ENCODE measurements at regions not wholly inside any gene's neighbourhood (a gene's known extent, or its start where the extent isn't known, plus 50 kb on each side); places are given as distances from the start of the nearest gene placed in this dataset.

DNA sequence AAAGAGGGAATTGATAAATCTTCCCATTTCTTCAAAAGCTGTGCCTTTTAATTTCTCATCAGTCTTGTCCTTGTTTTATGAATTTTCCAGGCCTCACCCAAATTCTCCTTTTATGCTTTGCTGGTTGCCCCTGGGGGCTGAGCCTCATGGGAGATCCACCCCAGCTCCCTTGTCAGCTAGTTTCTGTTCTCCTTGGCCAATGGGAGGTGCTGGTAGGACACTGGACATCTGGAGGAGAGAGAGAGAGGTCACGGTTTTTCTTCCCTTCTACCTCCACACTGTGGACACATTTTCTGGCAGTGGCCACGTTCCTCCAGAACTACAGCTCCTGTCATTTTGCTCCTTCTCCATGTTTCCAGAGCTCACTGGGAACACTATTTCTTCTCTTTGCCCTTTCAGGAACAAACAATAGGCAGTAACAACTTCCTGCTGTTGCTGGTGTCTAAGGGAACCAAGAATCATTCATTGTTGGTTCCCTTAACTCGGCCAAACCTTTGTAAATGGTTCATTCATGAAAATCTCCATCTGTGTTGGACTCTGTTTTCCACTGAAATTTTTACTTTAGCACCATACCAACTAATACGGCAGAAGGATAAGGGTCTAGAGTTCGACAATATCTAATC, 334.5 kb downstream of the GPAT3 start:
- no peak for DNase-seq (ENCODE audit: extremely low read depth, low read depth, low spot score)

- no peak for DNase-seq (ENCODE audit: extremely low read depth, low read depth, low spot score)
These were observed 331.1 kb downstream of the GPAT3 start for GRCh38 chr4:83866834-83867621.

DNA sequence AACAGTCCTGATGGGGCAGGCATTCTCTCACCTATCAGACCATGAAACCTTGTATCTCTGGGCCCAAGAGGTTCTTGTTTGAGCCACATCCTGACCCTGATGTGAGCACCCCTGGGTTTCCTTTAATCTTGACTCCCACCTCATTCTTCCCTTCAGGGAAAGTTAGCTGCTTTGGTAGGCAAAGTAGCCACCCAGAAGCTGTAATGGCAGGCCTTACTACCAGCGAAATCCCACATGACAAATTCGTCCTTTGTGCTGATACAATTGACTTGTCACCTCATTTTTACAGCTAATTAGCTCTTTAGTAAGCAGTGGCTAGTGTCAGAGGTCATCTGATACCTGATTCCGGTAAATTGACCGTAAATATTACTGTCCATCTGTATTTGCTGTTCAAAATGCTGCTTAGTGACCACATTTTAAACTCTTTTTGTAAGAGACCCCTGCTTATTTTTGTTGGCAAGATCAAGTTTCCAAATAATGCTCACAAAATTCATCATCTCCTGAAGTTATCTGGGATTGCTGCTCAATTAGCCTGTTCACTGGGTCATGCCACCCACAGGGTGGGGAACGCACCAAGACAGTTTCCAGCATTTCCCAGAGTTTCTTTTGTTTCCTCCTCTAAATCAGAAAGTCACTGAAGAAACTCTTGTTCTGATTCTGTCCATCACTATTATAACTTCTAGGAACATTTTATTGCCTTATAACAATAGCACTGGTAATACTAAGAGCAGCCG, 329.7 kb downstream of the GPAT3 start:
- no peak for DNase-seq (ENCODE audit: extremely low read depth, low read depth, low spot score)

DNA sequence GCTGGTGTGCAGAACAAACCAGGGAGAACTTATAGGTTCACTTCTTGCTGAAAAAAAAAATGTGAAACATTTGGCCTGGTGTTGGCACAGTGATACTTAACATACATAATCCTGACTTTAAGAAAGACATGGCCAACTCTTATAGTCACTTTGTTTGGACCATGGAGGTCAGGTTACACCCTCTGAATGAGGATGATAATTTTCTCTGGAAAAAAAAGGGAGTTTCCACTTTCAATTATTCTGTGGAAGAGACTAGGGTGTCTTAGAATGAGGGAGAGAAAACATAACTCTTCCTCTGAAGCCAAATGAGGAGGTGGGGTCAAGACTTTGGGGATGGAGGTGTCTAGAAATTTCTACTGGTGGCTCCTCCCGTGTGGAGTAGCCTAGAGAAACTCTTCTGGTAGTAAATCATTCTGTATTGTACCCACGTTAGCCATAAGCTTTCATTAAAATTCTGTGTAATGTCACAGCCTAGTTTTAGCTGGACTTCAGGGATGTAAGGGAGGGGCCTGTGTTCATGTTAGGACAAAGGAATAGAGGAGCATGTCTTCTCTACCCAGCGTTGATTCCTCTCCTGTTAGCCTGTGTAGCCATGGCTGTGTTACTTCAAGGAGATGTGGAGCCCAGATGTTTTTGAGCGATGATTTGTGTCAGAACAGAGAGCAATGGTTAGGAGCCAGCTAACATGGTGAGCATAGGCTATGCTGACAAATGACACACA, 328.3 kb downstream of the GPAT3 start:
- DNase-seq (ENCODE audit: extremely low read depth, low read depth, low spot score): no peak

- DNase-seq (ENCODE audit: extremely low read depth, low read depth, low spot score): no peak
These were observed 326.6 kb downstream of the GPAT3 start for GRCh38 chr4:83862471-83862870.

DNA sequence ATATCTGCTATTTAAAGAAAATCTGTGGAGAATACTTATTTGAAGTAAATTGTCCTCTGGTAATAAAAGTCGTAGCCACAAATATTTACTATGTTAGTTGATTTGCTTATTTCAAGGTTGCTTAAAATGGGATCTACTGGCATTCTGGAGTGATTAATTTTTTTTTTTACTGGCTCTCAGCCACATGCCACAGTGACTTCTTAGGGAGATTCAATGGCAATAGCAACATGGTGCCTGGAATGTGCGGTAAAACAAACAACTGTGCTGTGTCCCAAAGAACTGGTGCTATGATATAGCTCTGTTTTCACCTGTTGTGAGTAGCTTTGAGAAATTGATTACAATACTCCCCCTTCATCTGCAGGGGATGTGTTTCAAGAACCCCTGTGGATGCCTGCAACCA, 324.3 kb downstream of the GPAT3 start:
- DNase-seq (ENCODE audit: extremely low read depth, low read depth, low spot score): no peak

- no peak for DNase-seq (ENCODE audit: extremely low read depth, low read depth, low spot score)
These were observed 322.2 kb downstream of the GPAT3 start for GRCh38 chr4:83858131-83858530.

DNA sequence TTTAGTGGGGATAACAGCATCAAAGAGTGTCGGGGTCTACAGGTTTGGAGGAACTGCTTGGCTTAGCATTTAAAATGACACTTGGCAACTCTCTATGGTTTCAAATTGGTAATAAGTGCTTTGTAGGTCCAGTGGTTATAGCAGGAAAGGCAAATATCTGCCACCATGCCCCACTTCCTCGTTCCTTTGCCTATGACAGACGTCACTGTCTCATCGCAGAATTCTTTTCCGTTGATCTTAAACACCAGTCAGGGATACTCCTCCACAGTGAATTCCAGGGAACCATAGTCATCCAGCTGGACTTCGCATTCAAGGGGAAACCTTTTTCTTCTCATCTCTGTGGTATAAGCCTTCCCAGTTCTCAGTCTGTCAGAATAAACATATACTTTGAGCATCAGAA, 319.1 kb downstream of the GPAT3 start:
- DNase-seq (ENCODE audit: extremely low read depth, low read depth, low spot score): no peak

DNA sequence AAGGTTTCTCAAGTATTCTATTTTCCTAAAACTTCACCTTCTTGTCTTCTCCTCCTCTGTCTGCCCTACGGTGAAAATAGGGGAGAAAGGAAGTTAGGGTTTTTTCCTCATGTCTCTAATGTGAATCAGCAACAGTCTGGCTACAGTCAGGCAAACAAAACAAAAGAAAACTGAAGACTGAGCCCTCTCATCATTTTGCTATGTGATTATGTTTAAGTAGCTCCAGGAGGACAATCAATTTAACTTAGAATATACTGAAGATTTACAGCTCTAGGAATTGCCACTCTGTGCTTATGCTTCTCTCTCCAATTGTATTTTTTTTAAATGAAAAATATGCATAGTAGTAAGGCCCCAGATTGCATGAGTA, 316.2 kb downstream of the GPAT3 start:
- DNase-seq (ENCODE audit: extremely low read depth, low read depth, low spot score): no peak

GRCh38 chr4:83851261-83852084, 315.6 kb downstream of the GPAT3 start:
- DNase-seq (ENCODE audit: extremely low read depth, low read depth, low spot score): no peak

DNA sequence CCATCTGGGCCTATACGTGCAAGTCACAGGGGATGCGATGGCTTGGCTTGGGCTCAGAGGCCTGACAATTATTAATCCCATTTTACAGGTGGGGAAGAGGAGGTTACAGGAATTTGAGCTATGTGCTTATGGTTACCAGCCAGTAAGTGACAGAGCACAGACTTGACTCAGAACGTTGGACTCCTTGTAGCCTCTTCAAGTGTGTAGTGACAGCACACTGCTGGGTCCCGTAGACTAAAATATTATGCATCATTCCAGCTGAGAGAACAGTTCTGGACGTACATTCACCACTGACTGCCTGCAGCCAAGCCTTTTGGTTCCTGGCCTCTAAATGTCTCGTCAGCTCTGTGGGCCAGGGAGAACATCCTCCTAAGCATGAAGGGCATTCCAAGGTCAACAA, 314.5 kb downstream of the GPAT3 start:
- no peak for DNase-seq (ENCODE audit: extremely low read depth, low read depth, low spot score)

DNA sequence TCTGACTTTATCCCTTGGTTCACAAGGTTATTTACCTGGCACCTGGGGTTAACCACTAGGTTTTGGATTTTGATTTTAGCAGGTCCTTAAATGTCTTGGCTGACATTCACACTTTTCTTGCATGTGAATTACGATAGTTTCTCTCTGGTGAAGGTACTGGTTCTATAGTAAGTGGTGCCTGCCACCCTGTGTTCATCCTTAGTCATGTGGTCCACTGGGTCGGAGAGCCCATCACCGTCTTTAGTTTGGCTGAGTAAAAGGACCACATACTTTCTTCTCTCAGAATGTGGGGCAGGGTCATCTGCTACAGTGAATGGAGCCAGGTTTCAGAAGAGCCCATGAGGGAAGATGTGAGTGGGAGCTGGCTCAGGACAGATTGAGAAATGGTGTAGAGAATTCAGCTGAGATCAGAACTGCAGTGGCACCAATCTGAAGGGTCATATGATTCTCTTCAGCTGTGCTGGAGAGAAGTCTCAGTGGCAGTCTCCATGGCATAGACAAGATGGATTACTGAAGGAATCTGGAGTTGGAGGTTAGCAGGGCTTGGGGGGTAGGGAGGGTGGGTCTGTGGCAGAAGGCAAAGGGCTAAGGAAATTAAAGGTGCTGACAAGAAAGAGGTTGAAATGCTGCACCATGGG, 310.4 kb downstream of the GPAT3 start:
- no peak for DNase-seq (ENCODE audit: extremely low read depth, low read depth, low spot score)

- no peak for DNase-seq (ENCODE audit: extremely low read depth, low read depth, low spot score)
These were observed 303.7 kb downstream of the GPAT3 start for GRCh38 chr4:83839615-83840014.

DNA sequence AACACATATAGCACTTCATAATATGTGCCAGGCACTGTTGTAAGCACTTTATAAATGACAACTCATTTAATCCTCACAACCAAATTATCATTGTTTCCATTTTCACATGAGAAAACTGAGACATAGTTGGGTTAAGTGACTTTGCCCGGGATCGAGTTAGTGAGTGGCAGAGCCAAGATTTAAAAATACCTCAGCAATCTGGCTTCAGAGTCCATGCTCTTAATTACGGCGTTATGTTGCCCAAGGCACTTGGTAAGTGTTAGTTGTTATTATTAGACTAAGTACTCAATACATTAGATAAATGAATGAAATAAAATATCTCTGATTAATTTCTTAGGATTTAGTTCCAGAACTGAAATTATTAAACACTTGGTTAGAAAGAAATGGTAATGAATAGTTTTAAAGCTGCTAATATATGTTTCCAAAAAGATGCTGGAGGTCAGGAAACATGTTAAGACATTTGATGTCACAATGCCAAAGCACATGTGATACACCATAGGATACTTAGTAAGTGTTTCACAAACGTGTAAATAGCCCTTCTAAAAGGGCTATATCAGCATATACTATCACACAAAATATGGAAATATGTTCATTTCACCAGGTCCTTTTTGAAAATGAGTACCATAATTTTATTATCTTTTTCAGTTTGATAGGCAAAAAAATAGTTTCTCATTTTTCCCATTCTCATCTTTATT, 301.9 kb downstream of the GPAT3 start:
- DNase-seq (ENCODE audit: extremely low read depth, low read depth, low spot score): no peak

DNA sequence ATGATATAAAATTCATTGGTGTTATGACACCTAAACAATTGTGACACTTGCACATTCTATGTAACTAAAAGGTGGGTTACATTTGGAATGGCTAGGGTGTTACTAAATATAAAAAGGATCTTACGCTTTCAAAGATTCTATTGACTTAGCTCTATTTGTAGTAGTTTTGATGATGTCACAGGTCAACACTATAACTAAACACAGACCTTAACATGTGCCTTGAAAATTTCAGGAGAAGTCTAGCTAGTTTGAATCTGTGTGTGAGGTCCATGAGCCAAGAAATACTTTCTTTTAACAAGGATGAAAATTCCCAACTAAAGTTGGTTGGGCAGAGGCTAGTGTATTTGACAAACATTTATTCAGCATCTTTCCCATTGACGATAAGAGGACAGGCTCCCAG, 298.0 kb downstream of the GPAT3 start:
- no peak for DNase-seq (ENCODE audit: extremely low read depth, low read depth, low spot score)

DNA sequence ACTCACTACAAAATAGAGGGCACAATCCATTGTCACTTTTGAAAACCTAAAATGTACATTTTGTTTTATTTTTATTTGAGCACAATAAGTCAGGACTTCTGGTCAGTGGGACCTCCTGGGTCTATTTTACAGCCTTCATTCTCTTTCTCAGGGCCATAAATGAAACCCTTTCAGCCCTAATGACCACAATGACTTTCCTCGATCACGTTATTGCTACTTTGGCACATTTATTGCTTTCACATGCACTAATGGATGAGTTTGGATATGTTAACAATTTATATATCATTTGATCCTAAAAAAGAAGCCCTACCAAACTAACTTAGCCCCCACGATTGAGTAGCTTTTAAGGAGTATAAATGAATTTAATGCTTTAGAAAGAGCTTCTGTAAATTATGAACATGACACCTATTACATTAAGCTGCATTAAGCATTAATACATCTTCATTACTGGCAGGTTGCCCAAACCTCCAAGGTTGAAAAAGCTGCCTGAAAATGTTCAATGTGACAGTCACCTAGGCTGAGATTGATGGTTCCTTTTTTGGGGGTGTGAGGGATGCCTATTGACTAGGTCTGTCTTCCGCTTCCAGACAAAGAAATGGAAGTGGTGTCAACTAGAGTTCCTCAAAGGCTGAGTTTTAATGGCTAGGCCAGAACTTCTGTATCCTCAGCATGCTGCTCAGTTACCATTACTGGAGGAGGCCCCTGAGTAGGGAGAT, 296.4 kb downstream of the GPAT3 start:
- no peak for DNase-seq (ENCODE audit: extremely low read depth, low read depth, low spot score)

- DNase-seq (ENCODE audit: extremely low read depth, low read depth, low spot score): no peak
These were observed 295.7 kb downstream of the GPAT3 start for GRCh38 chr4:83831588-83831987.

DNA sequence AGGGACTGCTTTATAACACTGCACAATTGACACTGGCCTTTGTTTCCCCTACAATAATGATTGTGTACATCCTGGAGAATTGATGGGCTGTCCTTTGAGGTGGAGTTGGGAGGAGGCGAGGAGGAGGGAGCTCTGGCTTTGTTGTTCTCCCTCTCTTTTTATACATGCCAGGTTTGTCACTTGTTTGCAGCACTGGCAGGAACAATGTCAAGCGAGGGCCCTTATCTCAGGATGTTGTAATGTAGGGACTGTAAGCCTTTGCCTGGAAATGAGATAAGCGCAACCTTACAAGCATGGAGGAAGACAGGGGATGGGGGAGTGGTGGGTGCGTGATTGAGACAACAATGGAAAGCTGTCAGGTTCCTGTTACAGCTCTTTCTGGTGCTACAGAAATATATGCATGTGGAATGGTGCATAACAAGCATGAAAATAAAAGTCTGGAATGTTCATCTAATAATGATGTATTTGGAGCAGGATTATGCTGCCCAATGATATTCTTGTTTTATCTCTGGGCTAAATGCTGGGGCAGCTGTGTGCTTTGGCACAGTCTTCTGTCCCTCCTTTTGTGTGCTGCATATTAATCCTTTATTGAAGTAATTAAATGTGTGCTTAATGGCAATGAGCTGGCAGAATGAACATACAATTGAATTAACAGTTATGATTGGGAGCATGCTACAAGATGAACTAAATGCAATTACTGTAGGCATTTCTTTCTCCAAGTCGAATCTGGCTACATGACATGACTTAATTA, 294.4 kb downstream of the GPAT3 start:
- no peak for DNase-seq (ENCODE audit: extremely low read depth, low read depth, low spot score)

Data from glomerular endothelial cell (primary cell).